Mesenteric fat pad (tissue), 1 donor: ENCODE measurements at regions not wholly inside any gene's neighbourhood (a gene's known extent, or its start where the extent isn't known, plus 50 kb on each side); places are given as distances from the start of the nearest gene placed in this dataset.
"Not testable (repeated sequence)": the region's sequence is repeated elsewhere in the genome, so short reads cannot be mapped to it uniquely, and the experiment has no call there.

Experiments
- DNase-seq: peaks from one replicate; pipeline ENCODE4 v3.0.0-alpha.2; 2020; ENCODE audit warnings: low spot score
- donor health status: DM: yes; HTN: yes; CAD: no.

- DNase-seq = no peak
Observed at GRCh38 chr5:109989994-109990722, 300.4 kb downstream of the MAN2A1 start.

- DNase-seq = no peak
Observed at GRCh38 chr5:109990723-109991359, 301.1 kb downstream of the MAN2A1 start.

- DNase-seq = no peak
Observed at GRCh38 chr5:109992264-109992915, 302.7 kb downstream of the MAN2A1 start.

- DNase-seq = no peak
Observed at GRCh38 chr5:109994135-109994534, 304.4 kb downstream of the MAN2A1 start.

GRCh38 chr5:109996246-109996645, 306.5 kb downstream of the MAN2A1 start:
- DNase-seq = no peak

- no peak for DNase-seq
Observed at GRCh38 chr5:109997161-109997560, 307.4 kb downstream of the MAN2A1 start.

GRCh38 chr5:109998208-109998607, 308.5 kb downstream of the MAN2A1 start:
- no peak for DNase-seq

- no peak for DNase-seq
Observed at GRCh38 chr5:109998726-109999125, 309.0 kb downstream of the MAN2A1 start.

GRCh38 chr5:110001648-110002047, 311.9 kb downstream of the MAN2A1 start:
- DNase-seq = no peak

GRCh38 chr5:110002652-110003051, 312.9 kb downstream of the MAN2A1 start:
- no peak for DNase-seq

- not testable (repeated sequence) for DNase-seq
Observed at GRCh38 chr5:110005907-110006562, 316.3 kb downstream of the MAN2A1 start.

- no peak for DNase-seq
Observed at GRCh38 chr5:110007101-110007500, 317.4 kb downstream of the MAN2A1 start.

GRCh38 chr5:110008131-110008530, 318.4 kb downstream of the MAN2A1 start:
- DNase-seq = no peak

GRCh38 chr5:110012145-110012544, 322.4 kb downstream of the MAN2A1 start:
- DNase-seq = no peak

GRCh38 chr5:110013017-110013416, 323.3 kb downstream of the MAN2A1 start:
- no peak for DNase-seq

- DNase-seq = no peak
Observed at GRCh38 chr5:110017854-110018253, 328.1 kb downstream of the MAN2A1 start.

- no peak for DNase-seq
Observed at GRCh38 chr5:110018509-110018908, 328.8 kb downstream of the MAN2A1 start.

GRCh38 chr5:110019119-110019518, 329.4 kb downstream of the MAN2A1 start:
- DNase-seq = no peak

GRCh38 chr5:110019780-110020179, 330.1 kb downstream of the MAN2A1 start:
- no peak for DNase-seq

GRCh38 chr5:110021251-110021650, 331.5 kb downstream of the MAN2A1 start:
- DNase-seq = no peak

GRCh38 chr5:110025160-110025559, 335.4 kb downstream of the MAN2A1 start:
- DNase-seq = no peak
